Karpas-422 (cell line): ENCODE measurements at regions not wholly inside any gene's neighbourhood (a gene's known extent, or its start where the extent isn't known, plus 50 kb on each side); places are given as distances from the start of the nearest gene placed in this dataset.

Source experiments
- DNase-seq: peaks from one replicate; pipeline ENCODE4 v3.0.0-alpha.2; 2015
- H2AFZ ChIP-seq: fragments of 200-600 bp; sonication (generic); 2 replicates; pipeline ENCODE4 v1.6.1; 2014; ENCODE audit warnings: antibody characterized with exemption, low read length, mixed read lengths
- H3K27ac ChIP-seq: fragments of 200-600 bp; sonication (generic); 2 replicates; pipeline ENCODE4 v1.5.1; 2014; ENCODE audit warnings: mild to moderate bottlenecking, low read length, moderate library complexity
- H3K27me3 ChIP-seq: fragments of 200-600 bp; sonication (generic); 2 replicates; pipeline ENCODE4 v1.6.1; 2014; ENCODE audit warnings: low read length, mixed read lengths
- H3K36me3 ChIP-seq: fragments of 200-600 bp; sonication (generic); 2 replicates; pipeline ENCODE4 v1.6.1; 2014; ENCODE audit warnings: low read length, mixed read lengths; ENCODE audit not compliant: insufficient read depth
- H3K4me1 ChIP-seq: fragments of 200-600 bp; sonication (generic); 2 replicates; pipeline ENCODE4 v1.6.1; 2014; ENCODE audit warnings: mild to moderate bottlenecking, low read length, mixed read lengths
- H3K4me2 ChIP-seq: fragments of 200-600 bp; sonication (generic); 2 replicates; pipeline ENCODE4 v1.6.1; 2014; ENCODE audit warnings: low read length, low read depth, mild to moderate bottlenecking; ENCODE audit not compliant: poor library complexity, severe bottlenecking
- H3K4me3 ChIP-seq: fragments of 200-600 bp; sonication (generic); 2 replicates; pipeline ENCODE4 v1.5.1; 2014; ENCODE audit warnings: mild to moderate bottlenecking, antibody characterized with exemption, low read length, mixed read lengths
- H3K79me2 ChIP-seq: fragments of 200-600 bp; sonication (generic); 2 replicates; pipeline ENCODE4 v1.6.1; 2014; ENCODE audit warnings: mild to moderate bottlenecking, low read length, mixed read lengths
- H3K9ac ChIP-seq: fragments of 200-600 bp; sonication (generic); 2 replicates; pipeline ENCODE4 v1.6.0; 2014; ENCODE audit warnings: low read length
- H3K9me2 ChIP-seq: fragments of 200-600 bp; sonication (generic), shearing (Covaris generic); replicated peaks from 2 replicates; pipeline ENCODE4 v1.6.0; 2014; ENCODE audit warnings: mild to moderate bottlenecking, low read length, moderate library complexity; ENCODE audit not compliant: insufficient read depth
- H3K9me3 ChIP-seq: fragments of 300-700, 200-600 bp; sonication (generic); 2 replicates; pipeline ENCODE4 v1.6.1; 2014; ENCODE audit warnings: low read length, mixed read lengths
- H4K20me1 ChIP-seq: fragments of 200-600 bp; sonication (generic); 2 replicates; pipeline ENCODE4 v1.6.1; 2014; ENCODE audit warnings: mild to moderate bottlenecking, antibody characterized with exemption, low read length, low read depth; ENCODE audit not compliant: insufficient read depth

GRCh38 chr6:91273729-91274128 is 686.9 kb upstream of the MAP3K7 start:
- H3K79me2 ChIP-seq: no peaks in the 10 kb centered on the region
- no peaks in the 10 kb centered on the region for H3K27me3 ChIP-seq
- H3K4me2 ChIP-seq: no peak overlapping the region
- no peaks in the 10 kb centered on the region for H4K20me1 ChIP-seq
- no peaks in the 10 kb centered on the region for H3K9me2 ChIP-seq
- H3K9me3 ChIP-seq: no peaks in the 10 kb centered on the region
- no peaks in the 10 kb centered on the region for H3K4me1 ChIP-seq
- no peak overlapping the region for H3K4me3 ChIP-seq
- no peak overlapping the region for H3K27ac ChIP-seq
- no peaks in the 10 kb centered on the region for H3K36me3 ChIP-seq
- no peak overlapping the region for H2AFZ ChIP-seq
- no peak for DNase-seq
- no peak overlapping the region for H3K9ac ChIP-seq

GRCh38 chr6:91271807-91272206 is 684.9 kb upstream of the MAP3K7 start:
- no peak overlapping the region for H3K4me2 ChIP-seq
- DNase-seq: no peak
- H3K9me3 ChIP-seq: no peaks in the 10 kb centered on the region
- H3K9ac ChIP-seq: no peak overlapping the region
- H3K4me1 ChIP-seq: no peaks in the 10 kb centered on the region
- no peak overlapping the region for H3K4me3 ChIP-seq
- H3K36me3 ChIP-seq: no peaks in the 10 kb centered on the region
- no peaks in the 10 kb centered on the region for H3K79me2 ChIP-seq
- H3K9me2 ChIP-seq: no peaks in the 10 kb centered on the region
- H4K20me1 ChIP-seq: no peaks in the 10 kb centered on the region
- H2AFZ ChIP-seq: no peak overlapping the region
- H3K27ac ChIP-seq: no peak overlapping the region
- H3K27me3 ChIP-seq: no peaks in the 10 kb centered on the region

GRCh38 chr6:91268941-91269340 is 682.1 kb upstream of the MAP3K7 start:
- DNase-seq: no peak
- no peaks in the 10 kb centered on the region for H3K4me1 ChIP-seq
- no peak overlapping the region for H2AFZ ChIP-seq
- no peaks in the 10 kb centered on the region for H3K9me2 ChIP-seq
- no peaks in the 10 kb centered on the region for H3K9me3 ChIP-seq
- H3K9ac ChIP-seq: no peak overlapping the region
- no peaks in the 10 kb centered on the region for H3K27me3 ChIP-seq
- no peak overlapping the region for H3K27ac ChIP-seq
- no peaks in the 10 kb centered on the region for H4K20me1 ChIP-seq
- H3K4me2 ChIP-seq: no peak overlapping the region
- no peak overlapping the region for H3K4me3 ChIP-seq
- no peaks in the 10 kb centered on the region for H3K79me2 ChIP-seq
- H3K36me3 ChIP-seq: no peaks in the 10 kb centered on the region

GRCh38 chr6:91267246-91267645 is 680.4 kb upstream of the MAP3K7 start:
- no peaks in the 10 kb centered on the region for H3K79me2 ChIP-seq
- no peaks in the 10 kb centered on the region for H3K27me3 ChIP-seq
- no peak overlapping the region for H2AFZ ChIP-seq
- H3K27ac ChIP-seq: no peak overlapping the region
- no peaks in the 10 kb centered on the region for H3K4me1 ChIP-seq
- no peaks in the 10 kb centered on the region for H4K20me1 ChIP-seq
- no peaks in the 10 kb centered on the region for H3K9me2 ChIP-seq
- H3K9ac ChIP-seq: no peak overlapping the region
- no peaks in the 10 kb centered on the region for H3K9me3 ChIP-seq
- no peak overlapping the region for H3K4me2 ChIP-seq
- no peaks in the 10 kb centered on the region for H3K36me3 ChIP-seq
- no peak for DNase-seq
- no peak overlapping the region for H3K4me3 ChIP-seq

GRCh38 chr6:91266156-91266555 is 679.3 kb upstream of the MAP3K7 start:
- Histone ChIP-seq H3K79me2 (no peaks in the 10 kb centered on the region), H3K36me3 (no peaks in the 10 kb centered on the region)

GRCh38 chr6:91243436-91243835 is 656.6 kb upstream of the MAP3K7 start:
- Histone ChIP-seq H3K9me2 (no peaks in the 10 kb centered on the region), H3K4me3 (no peak overlapping the region), H4K20me1 (no peaks in the 10 kb centered on the region), H3K27me3 (no peaks in the 10 kb centered on the region), H3K79me2 (no peaks in the 10 kb centered on the region), H3K9ac (no peak overlapping the region), H3K27ac (no peak overlapping the region), H3K36me3 (no peaks in the 10 kb centered on the region), H3K4me1 (no peaks in the 10 kb centered on the region), H2AFZ (no peak overlapping the region), H3K9me3 (no peaks in the 10 kb centered on the region), H3K4me2 (no peak overlapping the region)
- no peak for DNase-seq

More at GRCh38 chr6:91266156-91266555, 679.3 kb upstream of the MAP3K7 start:
- no peaks in the 10 kb centered on the region for H3K9me3 ChIP-seq
- H3K4me2 ChIP-seq: no peak overlapping the region
- no peaks in the 10 kb centered on the region for H3K4me1 ChIP-seq
- H4K20me1 ChIP-seq: no peaks in the 10 kb centered on the region
- no peak overlapping the region for H3K4me3 ChIP-seq
- no peaks in the 10 kb centered on the region for H3K27me3 ChIP-seq
- H3K27ac ChIP-seq: no peak overlapping the region
- H3K9me2 ChIP-seq: no peaks in the 10 kb centered on the region
- no peak for DNase-seq
- H3K9ac ChIP-seq: no peak overlapping the region
- H2AFZ ChIP-seq: no peak overlapping the region

- Histone ChIP-seq H2AFZ (no peak overlapping the region), H3K9me2 (no peaks in the 10 kb centered on the region), H4K20me1 (no peaks in the 10 kb centered on the region), H3K27ac (no peak overlapping the region), H3K4me2 (no peak overlapping the region), H3K9ac (no peak overlapping the region), H3K9me3 (no peaks in the 10 kb centered on the region), H3K27me3 (no peaks in the 10 kb centered on the region), H3K4me3 (no peak overlapping the region), H3K4me1 (no peaks in the 10 kb centered on the region), H3K36me3 (no peaks in the 10 kb centered on the region), H3K79me2 (no peaks in the 10 kb centered on the region)
- no peak for DNase-seq
These were observed 655.7 kb upstream of the MAP3K7 start for GRCh38 chr6:91242614-91242949.

GRCh38 chr6:91241946-91242613 is 655.2 kb upstream of the MAP3K7 start:
- Histone ChIP-seq H2AFZ (no peak overlapping the region), H3K4me3 (no peak overlapping the region), H3K9me2 (no peaks in the 10 kb centered on the region), H3K9me3 (no peaks in the 10 kb centered on the region), H3K4me1 (no peaks in the 10 kb centered on the region), H3K27ac (no peak overlapping the region), H4K20me1 (no peaks in the 10 kb centered on the region), H3K4me2 (no peak overlapping the region), H3K36me3 (no peaks in the 10 kb centered on the region), H3K9ac (no peak overlapping the region), H3K79me2 (no peaks in the 10 kb centered on the region), H3K27me3 (no peaks in the 10 kb centered on the region)
- DNase-seq: no peak
